ENCODE measurements at regions not wholly inside any gene's neighbourhood (a gene's known extent, or its start where the extent isn't known, plus 50 kb on each side); places are given as distances from the start of the nearest gene placed in this dataset.
"Not testable (repeated sequence)": the region's sequence is repeated elsewhere in the genome, so short reads cannot be mapped to it uniquely, and the experiment has no call there.

DNA sequence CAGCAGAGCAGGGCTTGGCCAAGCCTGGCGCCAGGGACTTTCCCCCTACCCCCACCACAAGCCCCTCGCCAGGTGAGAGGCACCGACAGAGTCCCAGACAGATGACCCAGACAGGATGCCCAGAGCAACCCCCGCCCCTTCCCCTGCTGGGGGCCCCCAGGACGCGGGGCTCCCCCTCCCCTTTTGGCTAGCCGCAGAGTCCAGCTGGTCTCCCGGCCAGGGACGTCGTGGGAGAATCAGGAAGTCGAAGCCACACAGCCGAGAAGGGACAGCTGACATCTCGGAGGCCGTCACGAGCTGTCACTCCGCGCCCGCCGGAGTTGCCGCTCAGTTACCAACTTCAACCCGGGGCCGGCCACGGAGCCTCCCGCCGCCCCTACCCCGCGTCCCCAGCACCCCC, 84.6 kb upstream of the FRG2C start:
- not testable (repeated sequence) for TF ChIP-seq RAD21 (IDR thresholded peaks at IDR 0.05; ENCODE audit: low read length); POLR2A (IDR thresholded peaks at IDR 0.05; ENCODE audit: low read depth, low read length); FOS (IDR thresholded peaks at IDR 0.05; ENCODE audit: low read depth, low read length); CHD1 (IDR thresholded peaks at IDR 0.05; ENCODE audit: low read depth, low read length); CTCF (conservative IDR thresholded peaks at IDR 0.05; ENCODE audit: low read depth, low read length); MXI1 (IDR thresholded peaks at IDR 0.05; ENCODE audit: borderline replicate concordance, low read depth, low read length); NFE2L2 (IDR thresholded peaks at IDR 0.05; ENCODE audit: low read depth, low read length)
- TF ChIP-seq, protein P1, sequence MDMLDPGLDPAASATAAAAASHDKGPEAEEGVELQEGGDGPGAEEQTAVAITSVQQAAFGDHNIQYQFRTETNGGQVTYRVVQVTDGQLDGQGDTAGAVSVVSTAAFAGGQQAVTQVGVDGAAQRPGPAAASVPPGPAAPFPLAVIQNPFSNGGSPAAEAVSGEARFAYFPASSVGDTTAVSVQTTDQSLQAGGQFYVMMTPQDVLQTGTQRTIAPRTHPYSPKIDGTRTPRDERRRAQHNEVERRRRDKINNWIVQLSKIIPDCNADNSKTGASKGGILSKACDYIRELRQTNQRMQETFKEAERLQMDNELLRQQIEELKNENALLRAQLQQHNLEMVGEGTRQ (IDR thresholded peaks at IDR 0.05; ENCODE audit: low read depth, low read length), result not testable (repeated sequence)

Measured in IMR-90 (cell line).